ENCODE measurements at regions not wholly inside any gene's neighbourhood (a gene's known extent, or its start where the extent isn't known, plus 50 kb on each side); places are given as distances from the start of the nearest gene placed in this dataset.

DNA sequence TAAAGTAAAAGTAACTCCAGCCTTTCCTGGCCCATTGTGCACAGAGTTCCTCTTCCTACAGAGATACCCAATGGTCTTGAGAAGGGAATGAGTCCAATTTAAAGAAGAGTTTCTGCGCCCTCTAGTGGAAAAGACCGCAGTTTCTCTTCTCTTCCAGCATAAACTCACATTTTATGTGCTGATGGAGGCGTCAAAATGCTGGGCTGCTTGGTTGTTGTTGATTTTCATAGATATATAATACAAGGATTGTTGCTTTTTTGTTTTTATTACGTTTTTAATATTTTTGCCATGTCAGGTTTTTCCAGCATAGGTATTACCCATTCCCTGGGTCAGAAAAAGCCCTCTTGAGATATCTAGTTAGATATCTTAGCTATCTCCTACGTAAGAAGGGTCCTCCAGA, 356.9 kb upstream of the STXBP6 start:
- no peaks in the 10 kb centered on the region for H3F3A ChIP-seq (ENCODE audit: low read length, unreplicated experiment)
- no peaks in the 10 kb centered on the region for H3K36me3 ChIP-seq (ENCODE audit: low read depth, low read length)
- no peaks in the 10 kb centered on the region for H3K79me2 ChIP-seq (ENCODE audit: low read length)
- peak; percentile 57 for DNase-seq
- H2AFZ ChIP-seq (ENCODE audit: low read length), result no peak overlapping the region
- no peak overlapping the region for H3K4me3 ChIP-seq (ENCODE audit: low read length)
- no peaks in the 10 kb centered on the region for H3K9me2 ChIP-seq (replicated peaks; ENCODE audit: low read length)
- H4K20me1 ChIP-seq (ENCODE audit: low read length), result no peaks in the 10 kb centered on the region
- no peaks in the 10 kb centered on the region for H3K27me3 ChIP-seq (ENCODE audit: low read length)
- TF ChIP-seq, protein P1, sequence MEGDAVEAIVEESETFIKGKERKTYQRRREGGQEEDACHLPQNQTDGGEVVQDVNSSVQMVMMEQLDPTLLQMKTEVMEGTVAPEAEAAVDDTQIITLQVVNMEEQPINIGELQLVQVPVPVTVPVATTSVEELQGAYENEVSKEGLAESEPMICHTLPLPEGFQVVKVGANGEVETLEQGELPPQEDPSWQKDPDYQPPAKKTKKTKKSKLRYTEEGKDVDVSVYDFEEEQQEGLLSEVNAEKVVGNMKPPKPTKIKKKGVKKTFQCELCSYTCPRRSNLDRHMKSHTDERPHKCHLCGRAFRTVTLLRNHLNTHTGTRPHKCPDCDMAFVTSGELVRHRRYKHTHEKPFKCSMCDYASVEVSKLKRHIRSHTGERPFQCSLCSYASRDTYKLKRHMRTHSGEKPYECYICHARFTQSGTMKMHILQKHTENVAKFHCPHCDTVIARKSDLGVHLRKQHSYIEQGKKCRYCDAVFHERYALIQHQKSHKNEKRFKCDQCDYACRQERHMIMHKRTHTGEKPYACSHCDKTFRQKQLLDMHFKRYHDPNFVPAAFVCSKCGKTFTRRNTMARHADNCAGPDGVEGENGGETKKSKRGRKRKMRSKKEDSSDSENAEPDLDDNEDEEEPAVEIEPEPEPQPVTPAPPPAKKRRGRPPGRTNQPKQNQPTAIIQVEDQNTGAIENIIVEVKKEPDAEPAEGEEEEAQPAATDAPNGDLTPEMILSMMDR (conservative IDR thresholded peaks at IDR 0.05; ENCODE audit: low read depth, low read length), result peak; percentile 66
- TF ChIP-seq EZH2phosphoT487 (IDR thresholded peaks at IDR 0.05; ENCODE audit: borderline replicate concordance, low read length), result no peak
- CTCF ChIA-PET, result no interaction called here
- H3K4me1 ChIP-seq (ENCODE audit: insufficient read depth, low read length), result no peaks in the 10 kb centered on the region
- intact Hi-C loops (cut with micrococcal nuclease), result no loop called here
- H3K4me2 ChIP-seq (ENCODE audit: low read length), result no peak overlapping the region
- H3K9me3 ChIP-seq (ENCODE audit: low read length), result no peaks in the 10 kb centered on the region
- no TSS peak for BruUV-seq (replicated peaks)
- no peak for ATAC-seq
- no peak overlapping the region for H3K27ac ChIP-seq (ENCODE audit: low read length)
- no peak overlapping the region for H3K9ac ChIP-seq (ENCODE audit: low read length)
- POLR2A ChIA-PET (ENCODE audit: unreplicated experiment), result no interaction called here

DNA sequence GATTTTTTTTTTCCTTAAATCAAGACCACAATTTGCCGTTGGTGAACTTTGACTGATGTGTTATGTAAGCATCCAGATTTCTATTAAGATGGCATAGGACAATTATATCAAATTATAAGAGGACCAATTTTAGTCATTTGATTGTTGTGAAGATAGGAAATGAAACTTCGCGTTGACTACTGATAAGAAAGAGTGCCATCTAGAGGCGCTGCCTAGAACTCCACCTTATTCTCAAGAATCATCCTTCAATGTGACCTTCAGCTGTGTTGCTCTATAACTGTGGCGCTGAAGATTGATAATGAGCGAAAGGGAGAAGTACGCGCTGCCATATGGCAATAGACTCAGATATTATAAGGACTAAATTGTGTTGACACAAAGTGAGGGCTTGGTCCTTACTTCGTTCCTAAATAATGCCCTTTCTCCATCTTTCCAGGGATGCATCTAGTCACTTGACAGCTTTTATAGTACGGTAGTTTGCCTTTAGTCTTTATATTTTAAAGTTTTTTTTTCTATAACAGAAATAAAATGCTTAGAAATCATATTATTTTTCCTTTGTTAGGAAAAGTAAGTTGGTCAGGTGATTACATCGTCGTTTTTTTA, 350.8 kb upstream of the STXBP6 start:
- CTCF ChIA-PET, result interaction anchor here (0.6 to 0.7 kb wide), 5 partner anchors 8 to 1926 kb away, joined by 3 to 6 read pairs (median 3); no protein-coding TSS in a partner anchor
- TF ChIP-seq, protein P1 (conservative IDR thresholded peaks at IDR 0.05; ENCODE audit: low read depth, low read length), result peak; percentile 84
- TF ChIP-seq EZH2phosphoT487 (IDR thresholded peaks at IDR 0.05; ENCODE audit: borderline replicate concordance, low read length), result no peak
- no TSS peak for BruUV-seq (replicated peaks)
- H3K9ac ChIP-seq (ENCODE audit: low read length), result no peak overlapping the region
- POLR2A ChIA-PET (ENCODE audit: unreplicated experiment), result no interaction called here
- H3K27me3 ChIP-seq (ENCODE audit: low read length), result no peaks in the 10 kb centered on the region
- intact Hi-C loops (cut with micrococcal nuclease), result no loop called here
- H3F3A ChIP-seq (ENCODE audit: low read length, unreplicated experiment), result no peaks in the 10 kb centered on the region
- no peaks in the 10 kb centered on the region for H3K9me2 ChIP-seq (replicated peaks; ENCODE audit: low read length)
- DNase-seq, result peak; percentile 64
- no peaks in the 10 kb centered on the region for H4K20me1 ChIP-seq (ENCODE audit: low read length)
- H3K4me3 ChIP-seq (ENCODE audit: low read length), result no peak overlapping the region
- no peaks in the 10 kb centered on the region for H3K36me3 ChIP-seq (ENCODE audit: low read depth, low read length)
- ATAC-seq, result no peak
- H3K4me2 ChIP-seq (ENCODE audit: low read length), result no peak overlapping the region
- H2AFZ ChIP-seq (ENCODE audit: low read length), result no peak overlapping the region
- no peaks in the 10 kb centered on the region for H3K9me3 ChIP-seq (ENCODE audit: low read length)
- no peaks in the 10 kb centered on the region for H3K79me2 ChIP-seq (ENCODE audit: low read length)
- no peaks in the 10 kb centered on the region for H3K4me1 ChIP-seq (ENCODE audit: insufficient read depth, low read length)
- no peak overlapping the region for H3K27ac ChIP-seq (ENCODE audit: low read length)

DNA sequence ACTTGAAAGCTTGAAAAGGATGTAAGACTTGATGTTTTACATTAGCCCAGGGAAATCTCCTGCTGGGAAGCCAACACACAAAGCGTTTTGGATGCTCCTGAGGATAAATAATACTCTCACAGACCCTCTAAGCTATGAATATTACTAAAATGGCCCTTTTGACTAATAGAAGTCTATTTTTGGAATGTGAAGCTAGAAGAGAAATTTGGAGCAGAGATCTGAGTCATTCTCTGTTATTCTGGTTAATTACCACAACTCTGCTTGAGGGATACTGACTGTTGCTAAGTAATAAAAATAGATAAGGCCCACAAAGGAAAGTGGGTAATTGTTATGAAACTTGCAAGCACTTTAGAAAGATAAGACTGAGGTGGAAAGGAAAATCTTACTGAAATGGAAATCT, 346.2 kb upstream of the STXBP6 start:
- Histone ChIP-seq H3K79me2 (ENCODE audit: low read length) (no peaks in the 10 kb centered on the region), H3K9me2 (replicated peaks; ENCODE audit: low read length) (no peaks in the 10 kb centered on the region), H4K20me1 (ENCODE audit: low read length) (no peaks in the 10 kb centered on the region), H3K27me3 (ENCODE audit: low read length) (no peaks in the 10 kb centered on the region), H3K4me2 (ENCODE audit: low read length) (no peak overlapping the region), H3K27ac (ENCODE audit: low read length) (no peak overlapping the region), H2AFZ (ENCODE audit: low read length) (no peak overlapping the region), H3K36me3 (ENCODE audit: low read depth, low read length) (no peaks in the 10 kb centered on the region), H3K9me3 (ENCODE audit: low read length) (no peaks in the 10 kb centered on the region), H3K9ac (ENCODE audit: low read length) (no peak overlapping the region), H3K4me3 (ENCODE audit: low read length) (no peak overlapping the region), H3F3A (ENCODE audit: low read length, unreplicated experiment) (no peaks in the 10 kb centered on the region), H3K4me1 (ENCODE audit: insufficient read depth, low read length) (no peaks in the 10 kb centered on the region)
- DNase-seq (no peak), ATAC-seq (no peak)
- ChIA-PET CTCF (no interaction called here), POLR2A (ENCODE audit: unreplicated experiment) (no interaction called here)
- TF ChIP-seq, protein P1 (conservative IDR thresholded peaks at IDR 0.05; ENCODE audit: low read depth, low read length), result no peak
- TF ChIP-seq EZH2 (IDR thresholded peaks at IDR 0.05; ENCODE audit: low read length, unreplicated experiment), result no peak
- TF ChIP-seq EZH2phosphoT487 (IDR thresholded peaks at IDR 0.05; ENCODE audit: borderline replicate concordance, low read length), result no peak
- intact Hi-C loops (cut with micrococcal nuclease), result no loop called here
- no TSS peak for BruUV-seq (replicated peaks)

Data from PC-3 (cell line).